HCT116 (cell line): ENCODE measurements at regions not wholly inside any gene's neighbourhood (a gene's known extent, or its start where the extent isn't known, plus 50 kb on each side); places are given as distances from the start of the nearest gene placed in this dataset.

Experiments
- ATAC-seq: fragments of 200-7000 bp; cut with Tn5 transposase; 2 replicates; pipeline ENCODE4 v1.9.1; 2020; ENCODE audit warnings: mild to moderate bottlenecking, moderate library complexity
- BruUV-seq: library from RNA; stranded (reverse); fragments of 400-500 nt; replicated peaks from 2 replicates; lab custom pipeline; 2021; lab: Mats Ljungman, UMichigan
- CTCF ChIA-PET: fragments of 300-600 bp; sonication (Branson Sonifier 250); formaldehyde crosslinking; loops from one replicate; lab custom pipeline; 2021; ENCODE audit warnings: antibody characterized with exemption; lab: Charles Lee
- POLR2A ChIA-PET: fragments of 300-600, 350-600 bp; sonication (Branson Sonifier 250); formaldehyde crosslinking; loops from one replicate; lab custom pipeline; 2021; ENCODE audit warnings: antibody characterized with exemption; lab: Charles Lee
- RAD21 ChIA-PET, 2 experiments: fragments of 300-600 bp; sonication (Branson Sonifier 250); formaldehyde crosslinking; loops; one replicate each; lab custom pipeline; 2023; ENCODE audit warnings: low total read pairs in 2 of 2; ENCODE audit not compliant: uncharacterized antibody in 2 of 2, unreplicated experiment in 2 of 2, low non-redundant PET in 1 of 2; lab: Charles Lee
- DNase-seq: peaks from one replicate; pipeline ENCODE4 v3.0.0-alpha.2; 2010; ENCODE audit warnings: low read depth, low spot score
- H2AFZ ChIP-seq: fragments of 200-600 bp; shearing (Covaris generic), sonication (generic); 2 replicates; pipeline ENCODE4 v1.6.1; 2017; ENCODE audit warnings: low read depth, mixed run types, mixed read lengths, antibody characterized with exemption, low read length; ENCODE audit not compliant: poor library complexity, severe bottlenecking
- H3K27ac ChIP-seq: 2 replicates; pipeline ENCODE4 v1.5.1; 2012; ENCODE audit warnings: low read depth, low read length
- H3K27me3 ChIP-seq: fragments of 200-600 bp; sonication (generic); 2 replicates; pipeline ENCODE4 v1.6.1; 2016; ENCODE audit warnings: mixed run types, low read length, mixed read lengths; ENCODE audit not compliant: insufficient read depth
- H3K36me3 ChIP-seq, 2 experiments: fragments of 200-500 bp in 1 of 2; fragments of 200-600 bp in 1 of 2; sonication (Bioruptor generic) in 1 of 2; sonication (generic) in 1 of 2; 2 replicates each; pipeline versions ENCODE4 v1.5.1 to v1.6.1; 2014 to 2016; ENCODE audit warnings: low read length in 2 of 2, inconsistent platforms in 1 of 2, mixed read lengths in 1 of 2, mixed run types in 1 of 2; ENCODE audit not compliant: insufficient read depth in 2 of 2, control insufficient read depth in 1 of 2
- H3K4me1 ChIP-seq, 2 experiments: fragments of 200-600 bp in 1 of 2; sonication (generic) in 1 of 2; 2 replicates each; pipeline versions ENCODE4 v1.5.1 to v1.6.1; 2012 to 2017; ENCODE audit warnings: low read length in 2 of 2, inconsistent platforms in 1 of 2, mild to moderate bottlenecking in 1 of 2, mixed read lengths in 1 of 2, mixed run types in 1 of 2, moderate library complexity in 1 of 2; ENCODE audit not compliant: insufficient read depth in 2 of 2, control insufficient read depth in 1 of 2
- H3K4me2 ChIP-seq: fragments of 200-600 bp; sonication (generic); 2 replicates; pipeline ENCODE4 v1.6.1; 2017; ENCODE audit warnings: mixed run types, low read length, mixed read lengths
- H3K4me3 ChIP-seq, 2 experiments: fragments of 200-600 bp in 1 of 2; sonication (generic) in 1 of 2; replicated peaks in 1 of 2; 2 replicates each; pipeline ENCODE4 v1.5.1; 2011 to 2016; ENCODE audit warnings: low read length in 2 of 2, control low read depth in 1 of 2, low read depth in 1 of 2, mild to moderate bottlenecking in 1 of 2, mixed read lengths in 1 of 2, mixed run types in 1 of 2
- H3K79me2 ChIP-seq: fragments of 200-600 bp; sonication (generic); 2 replicates; pipeline ENCODE4 v1.6.1; 2017; ENCODE audit warnings: mild to moderate bottlenecking, mixed run types, low read length, moderate library complexity, mixed read lengths; ENCODE audit not compliant: insufficient read depth
- H3K9ac ChIP-seq: fragments of 200-600 bp; sonication (generic); 2 replicates; pipeline ENCODE4 v1.6.1; 2016; ENCODE audit warnings: low read length, mixed read lengths
- H3K9me2 ChIP-seq: fragments of 200-600 bp; sonication (generic), shearing (Covaris generic); 2 replicates; pipeline ENCODE4 v1.6.1; 2017; ENCODE audit warnings: mixed run types, mild to moderate bottlenecking, moderate library complexity; ENCODE audit not compliant: insufficient read depth
- H3K9me3 ChIP-seq, 2 experiments: fragments of 200-500 bp in 1 of 2; fragments of 200-600 bp in 1 of 2; sonication (Bioruptor generic) in 1 of 2; sonication (generic) in 1 of 2; 2 replicates each; pipeline ENCODE4 v1.6.1; 2014 to 2017; ENCODE audit warnings: low read length in 2 of 2, mixed read lengths in 2 of 2, inconsistent platforms in 1 of 2, low read depth in 1 of 2, mild to moderate bottlenecking in 1 of 2, mixed run types in 1 of 2, moderate library complexity in 1 of 2; ENCODE audit not compliant: control insufficient read depth in 1 of 2, insufficient read depth in 1 of 2
- H4K20me1 ChIP-seq: fragments of 200-600 bp; sonication (generic), shearing (Covaris generic); 2 replicates; pipeline ENCODE4 v1.6.1; 2017; ENCODE audit warnings: mixed run types, mild to moderate bottlenecking, moderate library complexity; ENCODE audit not compliant: insufficient read depth
- CBX3 ChIP-seq: IDR thresholded peaks from 2 replicates; pipeline ENCODE4 v1.6.1; 2012; ENCODE audit warnings: low read depth
- CEBPB ChIP-seq: IDR thresholded peaks from 2 replicates; pipeline ENCODE4 v1.6.1; 2012; ENCODE audit warnings: low read depth
- CTCF ChIP-seq, 3 experiments: fragments of 200-600 bp in 1 of 3; sonication (generic) in 1 of 3; IDR thresholded peaks in 2 of 3; conservative IDR thresholded peaks in 1 of 3; 2 replicates each; pipeline ENCODE4 v1.5.1; 2012 to 2017; ENCODE audit warnings: low read depth in 2 of 3, low read length in 2 of 3, antibody characterized with exemption in 1 of 3, borderline replicate concordance in 1 of 3, control low read depth in 1 of 3, mild to moderate bottlenecking in 1 of 3, mixed read lengths in 1 of 3, mixed run types in 1 of 3, moderate library complexity in 1 of 3; ENCODE audit not compliant: insufficient read depth in 1 of 3
- ELF1 ChIP-seq: IDR thresholded peaks from 2 replicates; pipeline ENCODE4 v1.6.1; 2012; ENCODE audit warnings: low read depth, borderline replicate concordance
- EZH2 ChIP-seq: fragments of 200-600 bp; sonication (generic); IDR thresholded peaks from 2 replicates; pipeline ENCODE4 v1.6.1; 2017; ENCODE audit warnings: antibody characterized with exemption, mixed run types
- EZH2phosphoT487 ChIP-seq: fragments of 200-600 bp; IDR thresholded peaks from 2 replicates; pipeline ENCODE4 v1.6.1; 2018; ENCODE audit warnings: antibody characterized with exemption, borderline replicate concordance
- JUND ChIP-seq: IDR thresholded peaks from 2 replicates; pipeline ENCODE4 v1.6.1; 2012
- MAX ChIP-seq: IDR thresholded peaks from 2 replicates; pipeline ENCODE4 v1.6.1; 2012
- POLR2AphosphoS5 ChIP-seq: IDR thresholded peaks from 2 replicates; pipeline ENCODE4 v1.6.1; 2011; ENCODE audit warnings: mild to moderate bottlenecking, low read depth, low read length, moderate library complexity
- RAD21 ChIP-seq: IDR thresholded peaks from 2 replicates; pipeline ENCODE4 v1.6.1; 2012; ENCODE audit warnings: low read depth, mild to moderate bottlenecking
- SIN3A ChIP-seq: IDR thresholded peaks from 2 replicates; pipeline ENCODE4 v1.6.1; 2012; ENCODE audit warnings: low read depth
- SRF ChIP-seq: IDR thresholded peaks from 2 replicates; pipeline ENCODE4 v1.6.1; 2012; ENCODE audit warnings: low read depth
- YY1 ChIP-seq: IDR thresholded peaks from 2 replicates; pipeline ENCODE4 v1.6.1; 2011; ENCODE audit warnings: low read length, low read depth, moderate library complexity, mild to moderate bottlenecking; ENCODE audit not compliant: insufficient replicate concordance; ENCODE audit errors: extremely low read depth
- ZFX ChIP-seq: fragments of 450-650 bp; IDR thresholded peaks from 2 replicates; pipeline ENCODE4 v1.6.1; 2017
- ZNF274 ChIP-seq: fragments of 200-500 bp; sonication (Bioruptor generic); IDR thresholded peaks from 2 replicates; pipeline ENCODE4 v1.6.1; 2014; ENCODE audit warnings: mild to moderate bottlenecking, low read depth, low read length, inconsistent platforms
- intact Hi-C: fragments of 100-400 bp; cut with micrococcal nuclease; formaldehyde crosslinking; loops from 2 replicates; pipeline ENCODE4 v1.10.0; 2022
- TF ChIP-seq, protein P1 (sequence below): IDR thresholded peaks from 2 replicates; pipeline ENCODE4 v1.6.1; 2012; ENCODE audit warnings: low read depth

- CTCF ChIA-PET: no interaction called here
- H3K4me2 ChIP-seq: no peak overlapping the region
Measured at GRCh38 chr2:58612973-58613372, 371.8 kb upstream of the FANCL start.

More at GRCh38 chr2:58612973-58613372, 371.8 kb upstream of the FANCL start:
- intact Hi-C loops: no loop called here
- Histone ChIP-seq H3K79me2 (no peaks in the 10 kb centered on the region), H3K27ac (no peak overlapping the region), H3K27me3 (no peaks in the 10 kb centered on the region), H2AFZ (no peak overlapping the region), H3K9me3 (no peaks in the 10 kb centered on the region), H3K9me2 (no peaks in the 10 kb centered on the region), H3K4me3 (no peak overlapping the region), H3K9ac (no peak overlapping the region), H3K36me3 (no peaks in the 10 kb centered on the region), H3K4me1 (no peaks in the 10 kb centered on the region), H4K20me1 (no peaks in the 10 kb centered on the region)
- RAD21 ChIA-PET: interaction anchor here in 1 of 2 experiments (0.7 kb wide), 1 partner anchor 1494 kb away, joined by 4 read pairs; no protein-coding TSS in a partner anchor
- POLR2A ChIA-PET: interaction anchor here (0.7 kb wide), 1 partner anchor 316 kb away, joined by 4 read pairs; no protein-coding TSS in a partner anchor
- BruUV-seq: no TSS peak
- ATAC-seq (no peak), DNase-seq (no peak)
- no peak for TF ChIP-seq POLR2AphosphoS5
- TF ChIP-seq ELF1: no peak
- no peak for TF ChIP-seq CTCF (IDR thresholded peaks at IDR 0.05 in 2 of 3, conservative IDR thresholded peaks at IDR 0.05 in 1 of 3; ENCODE audit: borderline replicate concordance in 1 of 3, insufficient read depth in 1 of 3, low read depth in 2 of 3, low read length in 2 of 3)
- TF ChIP-seq CBX3: no peak
- TF ChIP-seq JUND: no peak
- no peak for TF ChIP-seq ZFX
- no peak for TF ChIP-seq CEBPB
- no peak for TF ChIP-seq ZNF274
- TF ChIP-seq MAX: no peak
- no peak for TF ChIP-seq SRF
- TF ChIP-seq SIN3A: no peak
- no peak for TF ChIP-seq EZH2
- TF ChIP-seq YY1: no peak
- TF ChIP-seq EZH2phosphoT487: no peak
- TF ChIP-seq, protein P1, sequence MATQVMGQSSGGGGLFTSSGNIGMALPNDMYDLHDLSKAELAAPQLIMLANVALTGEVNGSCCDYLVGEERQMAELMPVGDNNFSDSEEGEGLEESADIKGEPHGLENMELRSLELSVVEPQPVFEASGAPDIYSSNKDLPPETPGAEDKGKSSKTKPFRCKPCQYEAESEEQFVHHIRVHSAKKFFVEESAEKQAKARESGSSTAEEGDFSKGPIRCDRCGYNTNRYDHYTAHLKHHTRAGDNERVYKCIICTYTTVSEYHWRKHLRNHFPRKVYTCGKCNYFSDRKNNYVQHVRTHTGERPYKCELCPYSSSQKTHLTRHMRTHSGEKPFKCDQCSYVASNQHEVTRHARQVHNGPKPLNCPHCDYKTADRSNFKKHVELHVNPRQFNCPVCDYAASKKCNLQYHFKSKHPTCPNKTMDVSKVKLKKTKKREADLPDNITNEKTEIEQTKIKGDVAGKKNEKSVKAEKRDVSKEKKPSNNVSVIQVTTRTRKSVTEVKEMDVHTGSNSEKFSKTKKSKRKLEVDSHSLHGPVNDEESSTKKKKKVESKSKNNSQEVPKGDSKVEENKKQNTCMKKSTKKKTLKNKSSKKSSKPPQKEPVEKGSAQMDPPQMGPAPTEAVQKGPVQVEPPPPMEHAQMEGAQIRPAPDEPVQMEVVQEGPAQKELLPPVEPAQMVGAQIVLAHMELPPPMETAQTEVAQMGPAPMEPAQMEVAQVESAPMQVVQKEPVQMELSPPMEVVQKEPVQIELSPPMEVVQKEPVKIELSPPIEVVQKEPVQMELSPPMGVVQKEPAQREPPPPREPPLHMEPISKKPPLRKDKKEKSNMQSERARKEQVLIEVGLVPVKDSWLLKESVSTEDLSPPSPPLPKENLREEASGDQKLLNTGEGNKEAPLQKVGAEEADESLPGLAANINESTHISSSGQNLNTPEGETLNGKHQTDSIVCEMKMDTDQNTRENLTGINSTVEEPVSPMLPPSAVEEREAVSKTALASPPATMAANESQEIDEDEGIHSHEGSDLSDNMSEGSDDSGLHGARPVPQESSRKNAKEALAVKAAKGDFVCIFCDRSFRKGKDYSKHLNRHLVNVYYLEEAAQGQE: no peak
- TF ChIP-seq RAD21: no peak
